GM19193 (cell line): ENCODE measurements at regions not wholly inside any gene's neighbourhood (a gene's known extent, or its start where the extent isn't known, plus 50 kb on each side); places are given as distances from the start of the nearest gene placed in this dataset.

Source experiments
- POLR2A ChIP-seq: IDR thresholded peaks from 4 replicates; pipeline ENCODE4 v1.6.1; 2011; ENCODE audit not compliant: insufficient read depth, insufficient read length; ENCODE audit errors: extremely low read depth

GRCh38 chr2:120869730-120870466 lies 134.2 kb downstream of the GLI2 start:
- no peak for TF ChIP-seq POLR2A

- no peak for TF ChIP-seq POLR2A
Measured at GRCh38 chr2:120870467-120870788, 134.8 kb downstream of the GLI2 start.

- no peak for TF ChIP-seq POLR2A
Measured at GRCh38 chr2:120871016-120871635, 135.5 kb downstream of the GLI2 start.

- no peak for TF ChIP-seq POLR2A
Measured at GRCh38 chr2:120871881-120872620, 136.4 kb downstream of the GLI2 start.

GRCh38 chr2:120873958-120874887 lies 138.6 kb downstream of the GLI2 start:
- no peak for TF ChIP-seq POLR2A

- TF ChIP-seq POLR2A, result no peak
Measured at GRCh38 chr2:120874888-120875275, 139.2 kb downstream of the GLI2 start.

GRCh38 chr2:120875431-120875830 lies 139.8 kb downstream of the GLI2 start:
- no peak for TF ChIP-seq POLR2A

- TF ChIP-seq POLR2A, result no peak
Measured at GRCh38 chr2:120876526-120877280, 141.0 kb downstream of the GLI2 start.

- TF ChIP-seq POLR2A, result no peak
Measured at GRCh38 chr2:120877409-120877808, 141.7 kb downstream of the GLI2 start.

- no peak for TF ChIP-seq POLR2A
Measured at GRCh38 chr2:120878970-120879369, 143.3 kb downstream of the GLI2 start.

GRCh38 chr2:120879431-120880295 lies 144.0 kb downstream of the GLI2 start:
- no peak for TF ChIP-seq POLR2A

- no peak for TF ChIP-seq POLR2A
Measured at GRCh38 chr2:120880381-120880780, 144.7 kb downstream of the GLI2 start.
